Liver (tissue), 7 donors: ENCODE measurements at regions not wholly inside any gene's neighbourhood (a gene's known extent, or its start where the extent isn't known, plus 50 kb on each side); places are given as distances from the start of the nearest gene placed in this dataset.
"Not testable (repeated sequence)": the region's sequence is repeated elsewhere in the genome, so short reads cannot be mapped to it uniquely, and the experiment has no call there.

Source experiments
- DNase-seq: peaks from one replicate; pipeline ENCODE4 v3.0.0-alpha.2; 2017; ENCODE audit warnings: low spot score
- H3K27ac ChIP-seq, 2 donors: one replicate each; pipeline ENCODE4 v1.7.0; 2013; ENCODE audit warnings: inconsistent platforms in 2 of 2, low read length in 2 of 2, control low read depth in 1 of 2, low read depth in 1 of 2, mild to moderate bottlenecking in 1 of 2
- H3K27me3 ChIP-seq, 4 donors: one replicate each; pipeline versions ENCODE4 v1.6.1 to v1.7.0; 2013; ENCODE audit warnings: low read length in 3 of 4, inconsistent platforms in 1 of 4, mild to moderate bottlenecking in 1 of 4, moderate library complexity in 1 of 4; ENCODE audit not compliant: control insufficient read depth in 4 of 4, insufficient read depth in 4 of 4
- H3K36me3 ChIP-seq, 4 donors: one replicate each; pipeline versions ENCODE4 v1.6.1 to v1.7.0; 2013; ENCODE audit warnings: low read length in 3 of 4, mild to moderate bottlenecking in 3 of 4, low read depth in 1 of 4, moderate library complexity in 1 of 4; ENCODE audit not compliant: control insufficient read depth in 4 of 4, insufficient read depth in 3 of 4
- H3K4me1 ChIP-seq, 4 donors: one replicate each; pipeline versions ENCODE4 v1.6.1 to v1.7.0; 2013; ENCODE audit warnings: low read length in 3 of 4, mild to moderate bottlenecking in 3 of 4, moderate library complexity in 1 of 4; ENCODE audit not compliant: control insufficient read depth in 4 of 4, insufficient read depth in 4 of 4
- H3K4me3 ChIP-seq, 3 donors: one replicate each; pipeline versions ENCODE4 v1.6.1 to v1.7.0; 2013; ENCODE audit warnings: low read length in 3 of 3, control low read depth in 1 of 3, low read depth in 1 of 3, mild to moderate bottlenecking in 1 of 3
- H3K9ac ChIP-seq, 2 donors: one replicate each; pipeline ENCODE4 v1.7.0; 2013; ENCODE audit warnings: low read length in 2 of 2, mild to moderate bottlenecking in 2 of 2, moderate library complexity in 2 of 2, control low read depth in 1 of 2, low read depth in 1 of 2
- H3K9me3 ChIP-seq, 4 donors: one replicate each; pipeline versions ENCODE4 v1.6.1 to v1.7.0; 2013; ENCODE audit warnings: low read length in 3 of 4; ENCODE audit not compliant: control insufficient read depth in 4 of 4
- EGR1 ChIP-seq, 2 donors: IDR thresholded peaks; 2 replicates each; pipeline ENCODE4 v1.6.1; 2016 to 2018; ENCODE audit warnings: antibody characterized with exemption in 2 of 2, low read depth in 2 of 2
- FOXA2 ChIP-seq: IDR thresholded peaks from 2 replicates; pipeline ENCODE4 v1.6.1; 2016; ENCODE audit warnings: antibody characterized with exemption
- HNF4A ChIP-seq, 2 donors: conservative IDR thresholded peaks; 2 replicates each; pipeline ENCODE4 v1.6.1; 2016; ENCODE audit warnings: antibody characterized with exemption in 2 of 2, mild to moderate bottlenecking in 2 of 2
- HNF4G ChIP-seq: IDR thresholded peaks from 2 replicates; pipeline ENCODE4 v1.6.1; 2016; ENCODE audit warnings: antibody characterized with exemption
- JUND ChIP-seq, 2 donors: IDR thresholded peaks; 2 replicates each; pipeline ENCODE4 v1.6.1; 2016; ENCODE audit warnings: antibody characterized with exemption in 2 of 2
- NR2F2 ChIP-seq: IDR thresholded peaks from 2 replicates; pipeline ENCODE4 v1.6.1; 2016; ENCODE audit warnings: antibody characterized with exemption
- RAD21 ChIP-seq, 2 donors: IDR thresholded peaks; 2 replicates each; pipeline ENCODE4 v1.6.1; 2016; ENCODE audit warnings: antibody characterized with exemption in 2 of 2, mild to moderate bottlenecking in 2 of 2
- SP1 ChIP-seq: IDR thresholded peaks from 2 replicates; pipeline ENCODE4 v1.6.1; 2018; ENCODE audit warnings: antibody characterized with exemption, mild to moderate bottlenecking
- YY1 ChIP-seq: IDR thresholded peaks from 2 replicates; pipeline ENCODE4 v1.6.1; 2016; ENCODE audit warnings: antibody characterized with exemption, mild to moderate bottlenecking
- WGBS: extraction: QIAGEN DNeasy Blood & Tissue Kit; methylation state at CpG from one replicate; pipeline ENCODE4 v1.1.7; 2013; 5-methylcytosine and 5-hydroxymethylcytosine counted together
- TF ChIP-seq, protein P1 (sequence below): IDR thresholded peaks from 2 replicates; pipeline ENCODE4 v1.6.1; 2016; ENCODE audit warnings: antibody characterized with exemption
- TF ChIP-seq, protein P2 (sequence below): IDR thresholded peaks from 2 replicates; pipeline ENCODE4 v1.6.1; 2016; ENCODE audit warnings: antibody characterized with exemption, mild to moderate bottlenecking
- donor health status: healthy.
- donor health status: healthy.
- donor health status: healthy.
- donor health status: healthy.

DNA sequence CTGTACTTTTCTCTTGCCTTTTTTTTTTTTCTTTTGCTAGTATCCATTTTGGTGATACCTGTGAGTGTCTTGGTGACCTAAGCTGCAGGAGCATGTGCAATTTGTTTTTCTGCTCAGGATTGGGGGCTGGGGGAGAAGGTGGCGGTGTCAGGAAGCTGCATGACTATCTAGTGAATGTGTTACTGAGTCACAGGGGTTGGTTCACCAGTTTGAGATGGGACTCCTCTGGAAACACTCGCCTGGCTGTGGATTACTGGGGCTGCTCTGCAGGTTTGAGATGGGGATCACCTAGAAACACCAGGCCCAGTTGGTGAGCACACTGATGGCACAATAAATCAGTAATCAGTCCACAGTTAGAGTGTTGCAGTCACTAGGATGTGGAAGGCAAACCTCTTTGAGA, 447.9 kb downstream of the SPATA31D1 start:
- no peak overlapping the region for H3K4me3 ChIP-seq
- H3K36me3 ChIP-seq: no peaks in the 10 kb centered on the region
- no peaks in the 10 kb centered on the region for H3K27me3 ChIP-seq
- H3K4me1 ChIP-seq: no peaks in the 10 kb centered on the region
- no peak overlapping the region for H3K27ac ChIP-seq
- peaks cover 0 to 2% (median under 1%) of the 10 kb centered on the region in 4 donors for H3K9me3 ChIP-seq
- TF ChIP-seq RAD21 (IDR thresholded peaks at IDR 0.05): no peak
- no peak for TF ChIP-seq SP1
- no peak for TF ChIP-seq NR2F2
- TF ChIP-seq HNF4G: no peak
- TF ChIP-seq JUND (IDR thresholded peaks at IDR 0.05): no peak
- TF ChIP-seq, protein P1, sequence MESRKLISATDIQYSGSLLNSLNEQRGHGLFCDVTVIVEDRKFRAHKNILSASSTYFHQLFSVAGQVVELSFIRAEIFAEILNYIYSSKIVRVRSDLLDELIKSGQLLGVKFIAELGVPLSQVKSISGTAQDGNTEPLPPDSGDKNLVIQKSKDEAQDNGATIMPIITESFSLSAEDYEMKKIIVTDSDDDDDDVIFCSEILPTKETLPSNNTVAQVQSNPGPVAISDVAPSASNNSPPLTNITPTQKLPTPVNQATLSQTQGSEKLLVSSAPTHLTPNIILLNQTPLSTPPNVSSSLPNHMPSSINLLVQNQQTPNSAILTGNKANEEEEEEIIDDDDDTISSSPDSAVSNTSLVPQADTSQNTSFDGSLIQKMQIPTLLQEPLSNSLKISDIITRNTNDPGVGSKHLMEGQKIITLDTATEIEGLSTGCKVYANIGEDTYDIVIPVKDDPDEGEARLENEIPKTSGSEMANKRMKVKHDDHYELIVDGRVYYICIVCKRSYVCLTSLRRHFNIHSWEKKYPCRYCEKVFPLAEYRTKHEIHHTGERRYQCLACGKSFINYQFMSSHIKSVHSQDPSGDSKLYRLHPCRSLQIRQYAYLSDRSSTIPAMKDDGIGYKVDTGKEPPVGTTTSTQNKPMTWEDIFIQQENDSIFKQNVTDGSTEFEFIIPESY: no peak
- TF ChIP-seq EGR1 (IDR thresholded peaks at IDR 0.05; ENCODE audit: low read depth in 2 of 2): no peak
- TF ChIP-seq YY1: no peak
- TF ChIP-seq, protein P2, sequence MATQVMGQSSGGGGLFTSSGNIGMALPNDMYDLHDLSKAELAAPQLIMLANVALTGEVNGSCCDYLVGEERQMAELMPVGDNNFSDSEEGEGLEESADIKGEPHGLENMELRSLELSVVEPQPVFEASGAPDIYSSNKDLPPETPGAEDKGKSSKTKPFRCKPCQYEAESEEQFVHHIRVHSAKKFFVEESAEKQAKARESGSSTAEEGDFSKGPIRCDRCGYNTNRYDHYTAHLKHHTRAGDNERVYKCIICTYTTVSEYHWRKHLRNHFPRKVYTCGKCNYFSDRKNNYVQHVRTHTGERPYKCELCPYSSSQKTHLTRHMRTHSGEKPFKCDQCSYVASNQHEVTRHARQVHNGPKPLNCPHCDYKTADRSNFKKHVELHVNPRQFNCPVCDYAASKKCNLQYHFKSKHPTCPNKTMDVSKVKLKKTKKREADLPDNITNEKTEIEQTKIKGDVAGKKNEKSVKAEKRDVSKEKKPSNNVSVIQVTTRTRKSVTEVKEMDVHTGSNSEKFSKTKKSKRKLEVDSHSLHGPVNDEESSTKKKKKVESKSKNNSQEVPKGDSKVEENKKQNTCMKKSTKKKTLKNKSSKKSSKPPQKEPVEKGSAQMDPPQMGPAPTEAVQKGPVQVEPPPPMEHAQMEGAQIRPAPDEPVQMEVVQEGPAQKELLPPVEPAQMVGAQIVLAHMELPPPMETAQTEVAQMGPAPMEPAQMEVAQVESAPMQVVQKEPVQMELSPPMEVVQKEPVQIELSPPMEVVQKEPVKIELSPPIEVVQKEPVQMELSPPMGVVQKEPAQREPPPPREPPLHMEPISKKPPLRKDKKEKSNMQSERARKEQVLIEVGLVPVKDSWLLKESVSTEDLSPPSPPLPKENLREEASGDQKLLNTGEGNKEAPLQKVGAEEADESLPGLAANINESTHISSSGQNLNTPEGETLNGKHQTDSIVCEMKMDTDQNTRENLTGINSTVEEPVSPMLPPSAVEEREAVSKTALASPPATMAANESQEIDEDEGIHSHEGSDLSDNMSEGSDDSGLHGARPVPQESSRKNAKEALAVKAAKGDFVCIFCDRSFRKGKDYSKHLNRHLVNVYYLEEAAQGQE: no peak
- TF ChIP-seq HNF4A (conservative IDR thresholded peaks at IDR 0.05): no peak
- no peak overlapping the region for H3K9ac ChIP-seq
- WGBS: 94% methylated on average over 2 of the region's 2 CpGs
- no peak for DNase-seq

DNA sequence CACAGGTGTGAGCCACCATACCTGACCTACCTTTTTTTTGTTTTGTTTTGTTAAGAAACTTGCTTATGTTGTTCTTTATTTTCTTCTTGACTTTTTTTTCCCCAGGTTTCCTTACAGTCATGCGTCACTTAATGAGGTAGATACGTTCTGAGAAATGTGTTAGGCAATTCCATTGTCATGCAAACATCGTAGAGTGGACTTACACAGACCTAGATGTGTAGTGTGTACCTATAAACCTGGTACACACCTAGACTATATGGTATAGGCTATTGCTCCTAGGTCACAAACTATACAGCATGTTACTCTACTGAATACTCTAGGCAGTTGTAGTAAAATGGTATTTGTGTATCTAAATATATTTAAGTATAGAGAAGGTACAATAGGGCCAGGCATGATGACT, 448.6 kb downstream of the SPATA31D1 start:
- H3K27me3 ChIP-seq, H3K4me3 ChIP-seq, H3K9ac ChIP-seq, H3K27ac ChIP-seq, H3K9me3 ChIP-seq, H3K4me1 ChIP-seq, H3K36me3 ChIP-seq, DNase-seq: not testable (repeated sequence)
- 87% methylated on average over 3 of the region's 3 CpGs for WGBS

DNA sequence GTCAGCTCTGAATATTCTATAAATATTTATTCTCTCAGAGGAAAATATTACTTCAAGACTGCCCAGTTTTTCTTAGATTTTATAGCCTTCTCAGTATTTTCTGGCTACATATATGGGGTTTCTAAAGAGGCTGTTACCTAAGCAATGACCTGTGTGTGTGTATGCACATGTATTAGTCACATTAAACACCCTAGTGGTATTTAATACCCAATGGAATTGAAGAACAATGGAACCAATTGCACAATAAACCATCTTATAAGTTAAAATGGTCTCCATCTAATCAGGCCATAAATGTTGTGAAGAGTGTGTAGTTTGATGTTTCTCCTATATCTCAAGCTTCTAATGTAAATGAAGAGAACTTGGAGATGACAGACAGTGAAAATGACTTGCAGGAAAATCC, 450.0 kb downstream of the SPATA31D1 start:
- H3K4me1 ChIP-seq: no peaks in the 10 kb centered on the region
- no peak overlapping the region for H3K4me3 ChIP-seq
- H3K36me3 ChIP-seq: no peaks in the 10 kb centered on the region
- H3K27me3 ChIP-seq: no peaks in the 10 kb centered on the region
- H3K27ac ChIP-seq: no peak overlapping the region
- H3K9ac ChIP-seq: no peak overlapping the region
- TF ChIP-seq RAD21 (IDR thresholded peaks at IDR 0.05) (no peak), HNF4A (conservative IDR thresholded peaks at IDR 0.05) (no peak), FOXA2 (no peak)
- TF ChIP-seq, protein P2: no peak
- no peak for DNase-seq
- peaks cover 0 to 2% (median under 1%) of the 10 kb centered on the region in 4 donors for H3K9me3 ChIP-seq
